ENCODE measurements at regions not wholly inside any gene's neighbourhood (a gene's known extent, or its start where the extent isn't known, plus 50 kb on each side); places are given as distances from the start of the nearest gene placed in this dataset.

GRCh38 chr13:69474011-69474685 is 633.5 kb upstream of the ATXN8OS start:
- TF ChIP-seq CTCF (optimal IDR thresholded peaks at IDR 0.05 in 1 of 3, IDR thresholded peaks at IDR 0.05 in 1 of 3, conservative IDR thresholded peaks at IDR 0.05 in 1 of 3; ENCODE audit: extremely low read depth in 1 of 3, insufficient read depth in 2 of 3, low read length in 3 of 3) (no peak), EZH2 (IDR thresholded peaks at IDR 0.05; ENCODE audit: low read length) (no peak)
- dilution Hi-C loops (cut with MboI; ENCODE audit: extremely low pct_ligation_motif_present, low sequenced_read_pairs) = no loop called here
- no peak for DNase-seq (ENCODE audit: low read depth, low spot score)

GRCh38 chr13:69468624-69469023 is 639.0 kb upstream of the ATXN8OS start:
- Histone ChIP-seq H3K36me3 (ENCODE audit: control insufficient read depth in 2 of 2, extremely low read depth in 1 of 2, insufficient read depth in 2 of 2, low read length in 2 of 2) (no peaks in the 10 kb centered on the region), H3K9me3 (ENCODE audit: control insufficient read depth, low read depth, low read length) (no peaks in the 10 kb centered on the region), H4K20me1 (ENCODE audit: control insufficient read depth, extremely low read depth, insufficient read depth, low read length) (no peaks in the 10 kb centered on the region), H3K9ac (ENCODE audit: control insufficient read depth, extremely low read depth, insufficient read depth, low read length) (no peak overlapping the region), H3K79me2 (ENCODE audit: control insufficient read depth, insufficient read depth, low read length) (no peaks in the 10 kb centered on the region), H3K4me2 (ENCODE audit: control insufficient read depth, extremely low read depth, insufficient read depth, low read depth, low read length) (no peak overlapping the region), H3K4me3 (ENCODE audit: control insufficient read depth in 2 of 3, extremely low read depth in 1 of 3, insufficient read depth in 2 of 3, low read depth in 1 of 3, low read length in 3 of 3) (no peak overlapping the region), H3K9me1 (ENCODE audit: control insufficient read depth, extremely low read depth, insufficient read depth, low read length) (no peaks in the 10 kb centered on the region), H3K27ac (ENCODE audit: control insufficient read depth, insufficient read depth, low read length) (no peak overlapping the region), H2AFZ (ENCODE audit: control insufficient read depth, low read length) (no peak overlapping the region), H3K4me1 (ENCODE audit: control insufficient read depth, extremely low read depth, insufficient read depth, low read length) (no peaks in the 10 kb centered on the region), H3K27me3 (ENCODE audit: control insufficient read depth, extremely low read depth, insufficient read depth, low read length) (no peaks in the 10 kb centered on the region)
- DNase-seq (ENCODE audit: low read depth, low spot score) = no peak
- dilution Hi-C loops (cut with MboI; ENCODE audit: extremely low pct_ligation_motif_present, low sequenced_read_pairs) = no loop called here
- FAIRE-seq = no peak
- no peak for TF ChIP-seq EZH2 (IDR thresholded peaks at IDR 0.05; ENCODE audit: low read length)
- TF ChIP-seq CTCF (optimal IDR thresholded peaks at IDR 0.05 in 1 of 3, IDR thresholded peaks at IDR 0.05 in 1 of 3, conservative IDR thresholded peaks at IDR 0.05 in 1 of 3; ENCODE audit: extremely low read depth in 1 of 3, insufficient read depth in 2 of 3, low read length in 3 of 3) = no peak

More at GRCh38 chr13:69474011-69474685, 633.5 kb upstream of the ATXN8OS start:
- Histone ChIP-seq H3K4me3 (ENCODE audit: control insufficient read depth in 2 of 3, extremely low read depth in 1 of 3, insufficient read depth in 2 of 3, low read depth in 1 of 3, low read length in 3 of 3) (no peak overlapping the region), H2AFZ (ENCODE audit: control insufficient read depth, low read length) (no peak overlapping the region), H3K9ac (ENCODE audit: control insufficient read depth, extremely low read depth, insufficient read depth, low read length) (no peak overlapping the region), H3K27ac (ENCODE audit: control insufficient read depth, insufficient read depth, low read length) (no peak overlapping the region), H3K9me3 (ENCODE audit: control insufficient read depth, low read depth, low read length) (no peaks in the 10 kb centered on the region), H3K79me2 (ENCODE audit: control insufficient read depth, insufficient read depth, low read length) (no peaks in the 10 kb centered on the region), H3K36me3 (ENCODE audit: control insufficient read depth in 2 of 2, extremely low read depth in 1 of 2, insufficient read depth in 2 of 2, low read length in 2 of 2) (no peaks in the 10 kb centered on the region), H4K20me1 (ENCODE audit: control insufficient read depth, extremely low read depth, insufficient read depth, low read length) (no peaks in the 10 kb centered on the region), H3K4me1 (ENCODE audit: control insufficient read depth, extremely low read depth, insufficient read depth, low read length) (no peaks in the 10 kb centered on the region), H3K27me3 (ENCODE audit: control insufficient read depth, extremely low read depth, insufficient read depth, low read length) (no peaks in the 10 kb centered on the region), H3K4me2 (ENCODE audit: control insufficient read depth, extremely low read depth, insufficient read depth, low read depth, low read length) (no peak overlapping the region), H3K9me1 (ENCODE audit: control insufficient read depth, extremely low read depth, insufficient read depth, low read length) (no peaks in the 10 kb centered on the region)
- no peak for FAIRE-seq

Measured in keratinocyte (primary cell).